SK-N-MC (cell line): ENCODE measurements at regions not wholly inside any gene's neighbourhood (a gene's known extent, or its start where the extent isn't known, plus 50 kb on each side); places are given as distances from the start of the nearest gene placed in this dataset.

ENCODE experiments used
- EZH2 ChIP-seq: fragments of 200-600 bp; sonication (generic); IDR thresholded peaks from one replicate; pipeline ENCODE4 v1.6.1; 2017; ENCODE audit warnings: antibody characterized with exemption
- FOXP2 ChIP-seq: optimal IDR thresholded peaks from 2 replicates; pipeline ENCODE3; 2011; ENCODE audit warnings: mild to moderate bottlenecking, moderate library complexity; ENCODE audit not compliant: insufficient read depth; ENCODE audit errors: extremely low read length, control extremely low read depth
- POLR2AphosphoS5 ChIP-seq: IDR thresholded peaks from 2 replicates; pipeline ENCODE4 v1.6.1; 2012; ENCODE audit warnings: mild to moderate bottlenecking, low read depth, low read length, borderline replicate concordance

- TF ChIP-seq POLR2AphosphoS5 (no peak), FOXP2 (no peak), EZH2 (no peak)
Measured at GRCh38 chr5:38663249-38663648, 106.8 kb upstream of the LIFR start.
